Amniotic stem cell (primary cell): ENCODE measurements at regions not wholly inside any gene's neighbourhood (a gene's known extent, or its start where the extent isn't known, plus 50 kb on each side); places are given as distances from the start of the nearest gene placed in this dataset.

Experiments
- DNase-seq: peaks from one replicate; lab custom pipeline; 2025; lab: John Stamatoyannopoulos, UW

GRCh38 chr12:14253496-14253895, 112.0 kb upstream of the ATF7IP start:
- DNase-seq, result no peak

- no peak for DNase-seq
These were observed 110.7 kb upstream of the ATF7IP start for GRCh38 chr12:14254781-14255180.

GRCh38 chr12:14256121-14256520, 109.4 kb upstream of the ATF7IP start:
- no peak for DNase-seq

- DNase-seq, result peak; percentile 68
These were observed 108.8 kb upstream of the ATF7IP start for GRCh38 chr12:14256555-14257169.

- DNase-seq, result no peak
These were observed 108.2 kb upstream of the ATF7IP start for GRCh38 chr12:14257303-14257733.

GRCh38 chr12:14257734-14258574, 107.5 kb upstream of the ATF7IP start:
- DNase-seq, result peak; percentile 100

- no peak for DNase-seq
These were observed 106.9 kb upstream of the ATF7IP start for GRCh38 chr12:14258575-14258940.

- no peak for DNase-seq
These were observed 105.9 kb upstream of the ATF7IP start for GRCh38 chr12:14259481-14260010.

GRCh38 chr12:14260011-14260993, 105.2 kb upstream of the ATF7IP start:
- DNase-seq, result peak; percentile 43

GRCh38 chr12:14261096-14261495, 104.4 kb upstream of the ATF7IP start:
- DNase-seq, result no peak

GRCh38 chr12:14261861-14262260, 103.6 kb upstream of the ATF7IP start:
- DNase-seq, result no peak

- no peak for DNase-seq
These were observed 102.5 kb upstream of the ATF7IP start for GRCh38 chr12:14262771-14263511.

- DNase-seq, result no peak
These were observed 101.7 kb upstream of the ATF7IP start for GRCh38 chr12:14263742-14264141.

- no peak for DNase-seq
These were observed 101.2 kb upstream of the ATF7IP start for GRCh38 chr12:14264316-14264715.

- no peak for DNase-seq
These were observed 100.7 kb upstream of the ATF7IP start for GRCh38 chr12:14264778-14265177.

GRCh38 chr12:14268120-14268515, 97.4 kb upstream of the ATF7IP start:
- DNase-seq, result no peak

- no peak for DNase-seq
These were observed 95.1 kb upstream of the ATF7IP start for GRCh38 chr12:14270392-14270791.

GRCh38 chr12:14272956-14273912, 92.2 kb upstream of the ATF7IP start:
- DNase-seq, result no peak

GRCh38 chr12:14273913-14274311, 91.6 kb upstream of the ATF7IP start:
- DNase-seq, result no peak

- no peak for DNase-seq
These were observed 90.4 kb upstream of the ATF7IP start for GRCh38 chr12:14275111-14275510.
